GM18873 (cell line): ENCODE measurements at regions not wholly inside any gene's neighbourhood (a gene's known extent, or its start where the extent isn't known, plus 50 kb on each side); places are given as distances from the start of the nearest gene placed in this dataset.
"Not testable (repeated sequence)": the region's sequence is repeated elsewhere in the genome, so short reads cannot be mapped to it uniquely, and the experiment has no call there.

Source experiments
- ATAC-seq: cut with Tn5 transposase; IDR thresholded peaks from one replicate; pipeline ENCODE4 v1.9.1; 2021; ENCODE audit warnings: mild to moderate bottlenecking, moderate library complexity, moderate number of reproducible peaks; ENCODE audit not compliant: unreplicated experiment, low FRiP score

GRCh38 chr3:150248888-150249681 is 159.0 kb upstream of the TSC22D2 start:
- no peak for ATAC-seq

DNA sequence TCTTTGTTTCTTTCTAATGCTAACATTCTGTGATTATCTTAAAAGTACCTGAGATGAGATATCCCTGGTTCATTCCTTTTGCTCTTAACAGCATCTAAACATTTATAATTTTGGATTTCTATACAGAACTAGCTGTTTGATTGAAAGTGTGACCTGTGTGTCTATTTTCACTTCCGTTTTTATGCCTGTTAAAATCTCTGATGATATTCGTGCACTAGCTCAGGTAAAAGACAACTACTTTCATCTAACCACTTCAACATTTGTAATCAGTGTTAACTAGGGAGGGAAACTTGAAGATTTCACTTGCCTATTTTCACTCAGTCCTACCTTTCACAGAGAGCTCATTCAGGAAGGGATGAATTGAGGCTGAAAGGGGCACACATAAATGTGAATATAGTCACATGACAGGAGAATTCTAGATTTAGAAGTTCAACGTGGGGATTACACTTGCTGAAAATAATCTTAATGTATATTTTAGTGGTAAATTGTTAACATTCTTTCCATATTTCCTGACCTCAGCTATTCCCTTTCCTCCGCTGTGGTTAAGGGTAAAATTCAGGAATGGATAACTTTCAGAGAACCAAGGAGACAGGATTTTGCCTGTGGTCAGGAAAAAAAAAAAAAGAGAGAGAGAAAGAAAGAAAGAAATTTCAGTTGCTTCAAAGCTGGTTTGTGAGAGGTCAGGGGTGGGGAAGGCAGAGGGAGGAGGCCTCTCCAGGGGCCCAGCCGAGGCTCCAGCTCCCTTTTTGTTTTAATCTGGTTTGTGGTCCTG is 159.8 kb upstream of the TSC22D2 start:
- no peak for ATAC-seq

DNA sequence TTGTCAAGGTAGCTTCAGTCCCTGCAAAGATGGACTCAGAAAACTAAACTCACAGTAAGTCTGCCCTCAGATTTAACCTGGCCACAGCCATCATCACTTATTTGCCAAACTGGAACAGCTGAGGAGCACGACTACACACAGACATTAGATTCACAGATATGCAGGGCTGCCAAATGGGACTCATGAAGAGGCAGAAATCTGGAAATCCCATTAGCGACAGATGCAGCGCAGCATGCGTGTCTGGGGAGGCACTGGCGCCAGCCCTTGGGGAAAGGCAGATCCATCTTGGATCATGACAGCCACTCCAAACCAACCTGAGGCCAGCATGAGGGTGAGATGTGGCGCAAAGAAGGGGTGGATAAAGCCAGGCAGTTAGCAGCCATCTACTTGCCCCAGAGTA is 160.7 kb upstream of the TSC22D2 start:
- no peak for ATAC-seq

DNA sequence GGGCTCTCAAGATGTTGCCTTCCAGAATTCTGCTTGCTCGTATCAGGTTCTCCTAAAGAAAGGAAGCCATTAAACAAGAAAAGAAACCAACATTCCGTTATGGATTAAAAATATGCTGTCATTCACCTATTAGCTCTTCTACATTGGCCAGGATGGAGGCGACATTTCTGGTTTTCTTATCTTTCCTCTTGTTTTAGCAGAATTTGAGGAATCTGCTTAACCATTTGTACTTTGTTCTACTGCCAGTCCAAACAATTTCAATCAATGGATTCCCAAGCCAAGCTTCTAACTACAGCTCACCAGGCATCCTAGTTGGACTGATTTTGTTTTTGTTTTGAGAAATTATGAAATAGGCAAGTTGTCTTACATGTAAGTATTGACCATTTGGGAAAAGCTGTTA is 164.6 kb upstream of the TSC22D2 start:
- no peak for ATAC-seq

GRCh38 chr3:150242220-150242936 is 165.7 kb upstream of the TSC22D2 start:
- no peak for ATAC-seq

GRCh38 chr3:150240891-150241290 is 167.2 kb upstream of the TSC22D2 start:
- ATAC-seq = no peak

DNA sequence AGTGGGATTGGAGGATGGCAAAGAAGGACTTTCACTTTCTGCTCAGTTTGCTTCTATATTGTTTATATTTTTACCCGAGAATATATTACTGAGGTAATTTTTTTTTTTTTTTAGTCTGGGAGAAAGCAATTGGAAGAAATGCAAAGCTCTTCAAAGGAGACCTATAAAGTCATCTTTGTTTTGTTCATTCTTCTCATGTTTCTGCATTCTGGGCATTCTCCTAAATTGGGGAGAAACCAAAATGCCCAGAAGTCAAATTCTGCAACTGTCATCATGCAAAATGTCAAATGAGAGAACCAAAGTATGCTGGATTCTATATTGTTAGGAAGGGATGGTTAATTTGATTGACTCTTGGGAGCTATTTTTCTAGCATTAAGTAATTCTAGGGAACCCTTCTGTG is 168.3 kb upstream of the TSC22D2 start:
- ATAC-seq = no peak

- no peak for ATAC-seq
These were observed 169.0 kb upstream of the TSC22D2 start for GRCh38 chr3:150238995-150239619.

GRCh38 chr3:150238048-150238802 is 169.9 kb upstream of the TSC22D2 start:
- ATAC-seq = no peak

GRCh38 chr3:150237490-150237889 is 170.6 kb upstream of the TSC22D2 start:
- no peak for ATAC-seq

DNA sequence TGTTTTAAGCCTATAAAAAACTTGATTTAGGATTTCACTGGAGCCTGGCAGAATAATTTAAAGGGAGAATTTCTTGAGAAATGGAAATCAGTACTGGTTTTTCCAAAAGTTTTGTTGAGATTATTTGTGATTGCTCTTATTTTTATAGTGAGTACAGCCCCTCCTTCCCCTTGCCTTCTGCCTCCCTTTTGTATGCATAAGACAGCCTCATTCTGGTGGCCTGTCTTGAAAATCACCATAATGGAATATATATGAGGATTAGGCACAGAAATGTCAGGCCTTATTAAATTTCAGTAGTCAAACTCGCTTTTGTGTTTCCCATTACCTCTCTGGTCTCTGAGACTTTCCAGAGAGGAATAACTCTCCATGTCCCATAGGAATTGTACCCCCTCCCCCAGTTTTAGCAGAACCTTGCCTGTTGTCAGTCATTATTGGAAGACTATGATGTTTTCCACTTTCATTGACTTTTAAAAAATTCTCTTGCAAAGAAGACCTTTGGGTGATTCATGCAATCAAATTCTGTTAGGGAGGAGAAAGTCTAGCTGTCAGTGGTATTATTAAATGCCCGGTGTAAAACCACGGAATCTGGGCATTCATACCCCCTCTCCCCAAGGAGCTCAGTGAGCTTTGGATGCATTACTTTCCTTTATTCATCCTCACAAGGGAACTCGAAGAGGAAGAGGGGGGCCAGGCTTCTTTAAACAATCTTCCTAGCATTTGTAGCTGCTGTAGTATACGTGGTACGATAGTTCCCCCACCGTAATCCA is 171.6 kb upstream of the TSC22D2 start:
- no peak for ATAC-seq

DNA sequence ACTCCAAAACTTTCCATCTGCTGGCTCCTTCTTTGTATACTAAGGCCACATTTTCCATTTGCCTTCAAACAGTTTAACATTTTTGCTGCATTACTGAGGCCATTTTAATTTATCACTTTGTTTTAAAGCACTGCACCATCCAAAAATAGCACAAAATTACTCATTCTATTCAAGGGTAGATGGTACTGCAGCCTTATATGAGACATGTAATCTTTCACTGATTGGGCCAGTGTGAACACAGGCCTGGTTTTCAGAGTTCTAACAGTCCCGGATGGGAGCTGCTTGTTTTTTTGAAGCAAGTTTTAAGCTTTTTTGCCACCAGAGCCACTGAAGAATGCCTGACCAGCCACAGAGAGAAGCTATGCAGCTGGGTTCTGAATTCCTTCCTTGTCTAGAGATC is 172.3 kb upstream of the TSC22D2 start:
- ATAC-seq = no peak

DNA sequence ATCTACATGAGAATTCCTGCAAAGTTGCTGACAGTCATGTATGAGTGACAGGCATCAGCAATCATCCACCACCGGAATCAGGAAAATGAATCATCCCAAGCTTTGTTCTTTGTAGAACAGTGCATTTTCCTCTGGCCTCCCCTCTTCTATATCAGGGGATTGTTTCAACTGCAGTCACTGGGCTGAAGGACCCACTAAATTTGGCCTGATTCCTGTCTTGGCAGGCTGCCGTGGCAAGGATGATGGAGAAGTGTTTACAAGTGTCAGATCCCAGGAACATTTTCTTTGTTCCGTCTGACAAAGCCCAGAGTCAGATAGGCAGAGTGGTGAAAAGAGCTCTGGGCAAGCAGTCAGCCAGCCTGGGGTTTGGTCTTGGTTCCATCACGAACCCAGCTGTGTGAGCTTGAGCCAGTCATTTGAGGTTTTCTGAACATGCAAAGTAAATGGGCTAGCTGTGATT is 175.1 kb upstream of the TSC22D2 start:
- ATAC-seq = no peak

DNA sequence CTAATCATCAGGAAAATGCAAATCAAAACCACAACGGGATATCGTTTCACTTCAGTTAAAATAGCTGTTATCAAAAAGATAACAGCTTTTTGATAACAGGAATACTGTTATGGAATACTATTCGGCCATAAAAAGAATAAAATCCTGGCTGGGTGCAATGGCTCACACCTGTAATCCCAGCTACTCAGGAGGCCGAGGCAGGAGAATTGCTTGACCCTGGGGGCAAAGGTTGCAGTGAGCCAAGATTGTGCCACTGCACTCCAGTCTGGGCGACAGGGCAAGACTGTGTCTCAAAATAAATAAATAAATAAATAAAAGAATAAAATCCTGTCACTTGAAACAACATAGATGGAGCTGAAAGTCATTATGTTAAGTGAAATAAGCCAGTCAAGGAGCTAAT is 178.1 kb upstream of the TSC22D2 start:
- no peak for ATAC-seq

GRCh38 chr3:150228626-150229025 is 179.5 kb upstream of the TSC22D2 start:
- not testable (repeated sequence) for ATAC-seq

- ATAC-seq = no peak
These were observed 180.3 kb upstream of the TSC22D2 start for GRCh38 chr3:150227839-150228238.

DNA sequence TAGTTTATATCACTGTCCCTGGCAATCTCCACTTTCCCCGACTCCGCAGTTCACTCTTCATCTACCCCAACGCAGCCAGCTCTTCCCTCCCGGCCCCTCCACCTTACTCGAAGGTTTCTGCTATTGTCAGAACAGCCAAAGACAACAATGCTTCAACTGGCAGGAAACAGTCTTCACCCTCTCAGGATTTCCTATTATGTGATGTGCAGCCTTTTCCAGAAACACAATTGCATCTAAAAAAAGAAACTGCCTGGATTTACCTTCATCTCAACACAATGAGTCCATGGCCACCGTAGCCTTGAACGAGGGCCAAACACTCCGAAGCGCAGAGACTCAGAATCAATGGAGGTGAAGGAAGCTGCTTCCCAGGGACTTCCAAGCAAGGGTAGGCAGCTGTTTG is 182.1 kb upstream of the TSC22D2 start:
- no peak for ATAC-seq

GRCh38 chr3:150223558-150223957 is 184.5 kb upstream of the TSC22D2 start:
- no peak for ATAC-seq
